ENCODE measurements at regions not wholly inside any gene's neighbourhood (a gene's known extent, or its start where the extent isn't known, plus 50 kb on each side); places are given as distances from the start of the nearest gene placed in this dataset.

DNA sequence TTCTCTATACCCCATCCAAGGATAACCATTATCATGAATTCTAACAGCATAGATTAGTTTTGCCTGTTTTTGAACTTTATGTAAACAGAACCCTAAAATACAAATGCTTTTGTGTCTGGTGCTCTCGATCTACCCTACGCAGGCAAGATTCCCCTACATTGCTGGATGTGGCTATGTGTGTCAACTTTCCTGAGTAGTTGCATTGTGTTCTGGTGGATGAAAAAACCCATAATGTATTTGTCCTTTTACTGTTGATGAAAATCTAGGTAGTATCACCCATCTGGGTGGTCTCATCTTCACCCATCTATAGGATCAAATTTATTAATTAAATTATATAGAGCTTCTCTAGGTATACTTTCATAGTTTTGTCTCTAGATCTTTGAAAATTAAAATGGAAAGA, 211.7 kb downstream of the ANKRD60 start:
- TF ChIP-seq, protein P1, sequence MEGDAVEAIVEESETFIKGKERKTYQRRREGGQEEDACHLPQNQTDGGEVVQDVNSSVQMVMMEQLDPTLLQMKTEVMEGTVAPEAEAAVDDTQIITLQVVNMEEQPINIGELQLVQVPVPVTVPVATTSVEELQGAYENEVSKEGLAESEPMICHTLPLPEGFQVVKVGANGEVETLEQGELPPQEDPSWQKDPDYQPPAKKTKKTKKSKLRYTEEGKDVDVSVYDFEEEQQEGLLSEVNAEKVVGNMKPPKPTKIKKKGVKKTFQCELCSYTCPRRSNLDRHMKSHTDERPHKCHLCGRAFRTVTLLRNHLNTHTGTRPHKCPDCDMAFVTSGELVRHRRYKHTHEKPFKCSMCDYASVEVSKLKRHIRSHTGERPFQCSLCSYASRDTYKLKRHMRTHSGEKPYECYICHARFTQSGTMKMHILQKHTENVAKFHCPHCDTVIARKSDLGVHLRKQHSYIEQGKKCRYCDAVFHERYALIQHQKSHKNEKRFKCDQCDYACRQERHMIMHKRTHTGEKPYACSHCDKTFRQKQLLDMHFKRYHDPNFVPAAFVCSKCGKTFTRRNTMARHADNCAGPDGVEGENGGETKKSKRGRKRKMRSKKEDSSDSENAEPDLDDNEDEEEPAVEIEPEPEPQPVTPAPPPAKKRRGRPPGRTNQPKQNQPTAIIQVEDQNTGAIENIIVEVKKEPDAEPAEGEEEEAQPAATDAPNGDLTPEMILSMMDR (IDR thresholded peaks at IDR 0.05; ENCODE audit: low read depth, low read length) = no peak
- TF ChIP-seq POLR2A (IDR thresholded peaks at IDR 0.05; ENCODE audit: extremely low read depth, insufficient read length) (no peak), MYC (IDR thresholded peaks at IDR 0.05; ENCODE audit: low read depth, low read length) (no peak)
- TF ChIP-seq, protein P2, sequence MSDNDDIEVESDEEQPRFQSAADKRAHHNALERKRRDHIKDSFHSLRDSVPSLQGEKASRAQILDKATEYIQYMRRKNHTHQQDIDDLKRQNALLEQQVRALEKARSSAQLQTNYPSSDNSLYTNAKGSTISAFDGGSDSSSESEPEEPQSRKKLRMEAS (IDR thresholded peaks at IDR 0.05; ENCODE audit: low read depth, low read length) = no peak

All from NB4 (cell line).